Inflammatory macrophage treated with lipopolysaccharide for 1 hour (primary cell): ENCODE measurements at regions not wholly inside any gene's neighbourhood (a gene's known extent, or its start where the extent isn't known, plus 50 kb on each side); places are given as distances from the start of the nearest gene placed in this dataset.
"Not testable (repeated sequence)": the region's sequence is repeated elsewhere in the genome, so short reads cannot be mapped to it uniquely, and the experiment has no call there.

Experiments used
- DNase-seq, 2 donors: peaks; one replicate each; pipeline ENCODE4 v3.0.0-alpha.2; 2020 to 2022

DNA sequence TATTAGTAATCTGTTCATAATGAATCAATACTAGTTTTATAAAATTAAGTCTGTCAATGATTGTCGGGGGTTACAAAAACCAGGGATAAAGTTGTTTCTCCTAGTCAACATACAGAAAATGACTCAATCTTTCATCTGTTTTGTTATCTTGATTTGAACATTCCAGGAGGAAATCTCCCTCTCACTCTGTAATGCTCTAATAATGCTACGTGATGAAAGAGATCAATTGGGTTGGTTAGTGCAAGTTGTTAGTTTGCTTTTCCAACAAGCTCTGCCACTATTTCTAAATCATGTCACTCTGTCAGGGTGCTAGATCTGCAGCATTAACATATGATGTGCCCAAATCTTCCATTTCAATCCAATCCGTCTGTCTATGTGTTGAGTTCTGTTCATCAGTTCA is 379.5 kb upstream of the GJE1 start:
- DNase-seq = no peak

DNA sequence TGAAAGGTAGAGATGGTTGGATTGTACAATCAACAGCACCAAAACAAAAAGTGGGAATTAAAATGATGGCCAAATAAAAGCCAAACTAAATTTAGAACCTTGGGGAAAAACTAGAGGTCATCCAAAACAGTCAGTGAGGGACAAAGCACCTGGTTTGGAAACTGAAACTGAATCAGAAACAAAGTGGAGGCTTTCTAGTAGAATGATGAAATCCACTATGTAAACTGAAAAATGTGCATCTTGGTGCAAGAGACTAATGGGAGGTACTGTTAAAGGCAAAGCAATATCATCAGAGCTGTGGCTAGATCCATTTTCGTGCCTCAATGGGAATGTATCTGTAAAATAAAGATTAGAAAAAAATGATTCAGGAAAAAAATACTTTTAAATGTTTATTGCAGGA is 380.0 kb upstream of the GJE1 start:
- DNase-seq = no peak

DNA sequence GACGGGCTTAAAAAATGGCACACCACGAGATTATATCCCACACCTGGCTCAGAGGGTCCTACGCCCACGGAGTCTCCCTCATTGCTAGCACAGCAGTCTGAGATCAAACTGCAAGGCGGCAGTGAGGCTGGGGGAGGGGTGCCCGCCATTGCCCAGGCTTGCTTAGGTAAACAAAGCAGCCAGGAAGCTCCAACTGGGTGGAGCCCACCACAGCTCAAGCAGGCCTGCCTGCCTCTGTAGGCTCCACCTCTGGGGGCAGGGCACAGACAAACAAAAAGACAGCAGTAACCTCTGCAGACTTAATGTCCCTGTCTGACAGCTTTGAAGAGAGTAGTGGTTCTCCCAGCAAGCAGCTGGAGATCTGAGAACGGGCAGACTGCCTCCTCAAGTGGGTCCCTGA is 386.4 kb upstream of the GJE1 start:
- not testable (repeated sequence) for DNase-seq

DNA sequence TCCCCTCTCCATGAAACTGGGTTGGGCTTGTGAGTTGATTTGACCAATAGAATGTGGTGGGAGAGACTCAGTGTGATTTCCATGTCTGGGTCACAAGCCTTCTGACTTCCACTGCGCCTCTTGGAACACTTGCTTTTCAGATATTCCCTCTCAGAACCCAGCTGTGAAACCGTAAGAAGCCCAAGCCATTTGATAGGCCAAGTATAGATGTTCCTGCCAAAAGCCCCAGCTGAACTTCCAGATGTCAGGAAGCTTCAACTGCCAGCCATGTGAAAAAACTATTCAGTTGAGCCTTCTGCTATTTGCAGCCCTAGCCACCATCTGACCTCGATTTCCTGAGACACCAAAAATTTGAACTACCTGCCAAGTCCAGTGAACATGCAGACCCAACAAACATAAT is 387.8 kb upstream of the GJE1 start:
- DNase-seq = no peak

DNA sequence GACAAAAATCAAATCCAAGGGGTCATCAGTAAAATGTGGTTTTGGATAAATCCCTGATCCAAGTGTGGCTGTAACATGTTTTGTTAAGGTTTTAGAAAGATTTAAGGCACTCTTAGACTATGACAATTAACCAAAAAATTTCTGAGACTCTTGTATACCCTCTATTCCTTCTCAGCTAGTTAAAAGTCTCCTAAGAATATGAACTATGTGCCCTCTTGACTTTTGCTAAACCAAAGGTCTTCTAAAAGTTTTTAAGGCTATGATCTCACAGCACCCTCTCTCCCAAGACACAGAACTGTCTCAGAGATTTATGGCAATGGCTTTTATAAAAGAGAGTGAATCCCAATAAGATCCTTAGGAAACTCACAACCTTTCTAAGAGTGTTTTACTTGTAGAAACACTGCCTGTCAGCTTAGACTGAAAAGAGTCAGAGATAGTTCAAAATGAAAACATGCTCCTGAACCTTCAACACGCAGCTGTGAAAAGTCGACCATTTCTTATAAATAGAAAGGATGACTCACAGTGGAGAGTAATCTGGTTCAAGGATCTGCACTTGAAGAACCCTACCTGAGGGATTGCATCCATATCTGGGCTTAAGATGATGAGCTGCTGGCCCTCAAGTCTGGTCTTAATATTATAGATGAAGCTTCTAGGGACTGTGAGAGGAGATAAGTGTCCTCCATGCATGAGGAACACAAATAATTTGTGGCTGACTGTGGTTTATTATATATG is 388.4 kb upstream of the GJE1 start:
- DNase-seq = no peak

DNA sequence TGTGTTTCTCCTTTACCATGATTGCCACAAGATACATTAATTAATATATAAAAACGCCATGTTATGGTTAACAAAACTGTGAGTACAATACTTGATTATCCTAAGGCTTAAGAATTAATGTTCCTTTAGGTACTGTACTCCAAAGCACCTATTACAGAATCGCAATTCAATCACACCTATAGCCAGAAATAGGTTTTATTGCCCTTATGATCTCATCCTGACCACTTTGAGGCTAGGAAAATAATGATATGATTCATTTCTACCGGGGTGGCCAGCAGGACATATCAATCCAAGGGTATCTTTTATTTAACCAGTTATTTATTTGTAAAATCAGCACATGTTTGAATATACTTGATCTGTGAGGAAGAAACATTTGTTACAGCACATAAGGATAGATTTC is 396.6 kb upstream of the GJE1 start:
- DNase-seq = no peak

DNA sequence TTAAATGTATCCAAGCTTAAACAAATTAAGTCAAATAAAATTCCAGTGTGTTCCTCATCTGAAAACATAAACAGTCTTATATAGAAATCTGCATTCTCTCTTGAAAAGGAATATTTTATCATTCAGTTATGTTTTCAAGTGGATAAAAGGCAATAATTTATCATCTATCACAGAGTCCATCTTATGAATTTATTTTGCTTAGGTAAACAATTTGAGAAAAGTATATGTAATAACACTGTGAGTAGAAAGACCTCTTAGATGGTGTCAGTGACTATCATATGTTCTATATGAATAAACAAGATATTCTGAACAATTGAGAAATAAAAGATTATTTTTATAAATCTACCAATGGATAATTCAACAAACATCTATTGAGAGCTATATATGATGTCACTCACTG is 397.6 kb upstream of the GJE1 start:
- no peak for DNase-seq

DNA sequence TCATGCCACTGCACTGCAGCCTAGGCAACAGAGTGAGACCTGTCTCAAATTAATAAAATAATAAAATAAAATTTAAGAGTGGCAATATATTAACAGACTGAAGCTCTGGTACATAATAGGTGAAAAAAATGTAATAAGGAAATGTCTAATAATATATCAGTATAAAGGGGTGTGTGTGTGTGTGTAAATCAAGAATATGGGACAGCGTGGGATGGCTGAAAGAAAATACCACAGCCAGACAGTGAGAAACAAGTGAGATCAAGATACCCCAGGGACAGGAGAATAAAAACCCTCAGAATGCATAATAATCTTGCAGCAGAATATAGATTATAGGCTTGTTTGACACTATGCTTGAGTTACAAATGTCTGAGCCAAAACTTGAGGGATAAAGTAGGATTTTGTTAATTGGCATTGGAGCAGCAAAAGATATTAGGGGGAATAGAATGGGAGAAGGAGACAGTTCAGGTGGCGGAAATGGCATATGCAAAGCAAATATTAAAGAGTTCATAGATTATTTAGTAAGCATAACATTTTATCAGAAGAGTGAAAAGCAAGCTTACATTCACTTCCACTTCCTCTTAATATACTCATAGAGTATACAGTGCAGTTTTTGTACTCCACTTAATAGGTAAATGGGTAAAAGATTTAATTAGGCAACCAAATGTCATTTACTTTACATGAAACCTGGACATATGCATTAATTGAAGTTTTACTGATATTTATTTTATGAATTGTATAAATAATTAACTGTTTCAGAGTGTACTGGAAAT is 398.5 kb upstream of the GJE1 start:
- no peak for DNase-seq

DNA sequence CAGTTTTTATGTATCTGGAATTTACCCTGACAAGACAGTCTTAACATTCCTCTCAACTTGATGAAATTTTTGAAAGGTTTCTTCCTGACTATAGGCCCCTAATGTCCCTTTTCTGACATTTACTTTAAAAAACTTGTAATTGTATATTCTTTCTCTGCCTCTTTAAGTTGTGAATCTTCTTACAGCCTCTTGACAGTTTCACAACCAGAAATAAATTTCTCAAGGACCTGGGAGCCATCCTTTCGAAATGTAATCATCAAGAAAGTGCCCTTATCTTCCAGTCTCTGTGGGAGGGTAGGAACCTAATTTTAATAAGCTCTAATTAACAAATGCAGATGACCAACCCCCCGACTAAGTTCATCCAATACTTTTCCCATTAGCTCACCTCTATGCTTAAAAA is 403.6 kb upstream of the GJE1 start:
- no peak for DNase-seq

DNA sequence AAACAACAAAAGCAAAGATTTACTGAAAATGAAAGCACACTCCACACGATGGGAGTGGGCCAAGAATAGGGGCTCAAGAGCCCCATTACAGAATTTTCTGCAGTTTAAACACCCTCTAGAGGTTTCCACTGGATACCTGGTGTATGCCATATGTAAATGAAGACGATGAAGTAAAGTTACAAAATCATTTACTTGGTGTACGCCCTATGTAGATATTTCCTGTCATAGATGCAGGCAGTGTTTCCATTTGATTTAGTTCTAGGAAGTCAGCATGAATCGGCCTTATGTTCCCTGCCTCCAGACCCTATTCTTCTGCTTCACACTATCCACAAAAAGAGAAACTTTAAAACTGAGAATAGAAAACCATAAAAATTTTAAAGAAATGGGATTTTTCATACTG is 404.4 kb upstream of the GJE1 start:
- DNase-seq = no peak

DNA sequence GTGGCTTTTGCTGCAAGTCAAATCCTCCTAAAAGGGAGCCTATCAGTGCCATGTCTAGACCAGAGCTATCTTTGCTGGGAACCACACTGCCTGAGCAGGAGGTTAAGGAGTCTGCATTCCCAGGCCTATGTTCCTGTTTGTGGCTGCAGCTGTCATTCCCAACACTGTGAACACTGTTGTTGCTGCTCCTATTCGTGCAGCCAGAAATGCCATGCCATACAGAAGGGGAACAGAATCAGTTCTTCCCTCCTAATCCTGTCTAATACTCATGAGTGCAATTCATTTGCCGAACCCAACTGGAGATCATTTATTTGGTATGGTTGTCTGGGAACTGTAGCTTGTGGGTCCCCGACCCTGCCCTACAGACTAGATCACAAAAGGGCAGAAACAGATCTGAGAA is 406.5 kb upstream of the GJE1 start:
- no peak for DNase-seq

DNA sequence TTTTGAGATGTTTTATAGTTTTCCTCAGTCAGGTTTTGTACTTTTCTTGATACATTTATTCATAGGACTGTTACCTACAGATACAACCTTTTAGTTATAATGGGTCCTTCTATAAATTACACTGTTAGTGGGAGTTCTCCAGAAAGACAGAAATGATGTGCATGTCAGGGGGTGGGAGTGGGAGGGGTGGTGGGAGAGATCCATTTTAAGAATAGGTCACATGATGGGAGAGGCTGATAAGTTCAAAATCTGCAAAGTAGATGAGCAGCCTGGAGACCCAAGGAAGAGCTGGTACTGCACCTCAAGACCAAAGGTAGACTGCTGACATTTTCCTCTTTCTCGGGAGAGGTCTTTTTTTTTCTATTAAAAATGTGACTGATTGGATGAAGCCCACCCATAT is 408.0 kb upstream of the GJE1 start:
- no peak for DNase-seq

DNA sequence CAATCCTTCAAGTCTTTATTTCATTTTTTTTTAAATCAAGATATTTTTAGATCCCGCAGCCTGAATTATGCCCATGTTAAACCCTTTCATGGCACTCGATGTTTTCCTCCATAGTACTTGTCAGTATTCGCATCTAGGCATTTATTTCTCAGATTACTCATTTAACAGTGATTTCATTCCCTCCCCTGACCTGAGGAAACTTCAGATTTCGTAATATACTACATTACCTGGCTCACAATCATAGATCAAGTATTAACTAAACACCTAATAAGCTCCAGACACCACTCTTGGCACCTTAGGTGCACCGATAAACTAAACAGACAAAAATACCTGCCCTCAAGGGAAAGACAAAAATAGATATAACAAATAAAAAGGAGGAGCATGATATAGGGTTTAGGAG is 413.2 kb upstream of the GJE1 start:
- DNase-seq = no peak

DNA sequence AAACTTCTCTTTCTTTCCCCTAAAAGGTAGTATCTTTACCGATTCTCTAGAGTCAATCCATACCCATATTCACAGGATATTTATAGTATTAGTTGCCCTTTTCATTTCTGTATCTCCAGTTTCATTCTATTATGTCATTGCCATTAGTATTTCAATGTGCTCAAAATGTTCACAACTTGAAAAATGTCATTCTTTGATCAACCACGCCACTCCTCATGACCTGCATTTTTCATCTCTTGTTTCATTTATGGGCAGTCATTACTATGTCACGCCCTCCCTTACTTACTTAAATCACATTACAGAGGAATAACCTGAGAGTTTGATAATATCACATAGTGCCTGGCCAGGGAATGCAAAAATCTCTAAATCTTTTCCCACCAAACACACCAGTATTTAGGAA is 427.3 kb upstream of the GJE1 start:
- no peak for DNase-seq

DNA sequence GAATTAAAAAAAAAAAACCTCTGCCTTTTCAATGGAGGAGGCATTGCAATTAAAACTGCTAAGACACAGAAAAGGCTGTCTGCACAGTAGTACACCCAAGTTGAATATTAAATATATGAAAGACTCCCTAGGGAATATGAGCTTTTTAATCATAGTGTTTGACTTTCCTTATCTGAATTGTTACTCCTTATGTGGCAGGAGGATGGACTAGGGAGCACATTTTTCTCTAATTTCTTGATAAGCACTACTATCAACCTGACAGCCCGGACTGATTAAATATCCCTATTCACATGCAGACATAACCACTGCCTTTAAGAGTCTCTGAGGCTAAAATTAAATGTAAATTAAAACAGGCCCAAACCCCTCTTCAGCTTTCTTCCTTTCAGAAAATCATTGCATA is 428.6 kb upstream of the GJE1 start:
- DNase-seq = no peak

DNA sequence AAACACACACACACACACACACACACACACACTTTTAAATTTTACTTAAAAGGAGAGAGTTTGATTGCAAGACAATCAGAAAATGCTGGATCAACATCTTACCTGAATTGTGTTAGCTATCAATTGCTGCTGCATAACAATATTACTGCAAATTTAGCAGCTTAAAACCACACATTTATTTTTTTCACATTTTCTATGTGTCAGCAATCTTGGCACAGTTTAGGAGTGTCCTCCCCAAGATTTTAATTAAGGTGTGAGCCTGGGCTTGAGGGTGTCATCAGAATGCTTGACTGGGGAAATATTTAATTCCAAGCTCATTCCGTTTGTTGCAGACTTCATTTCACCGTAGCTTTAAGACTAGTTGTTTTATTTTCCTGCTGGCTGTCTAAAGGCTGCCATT is 431.0 kb upstream of the GJE1 start:
- DNase-seq = no peak

DNA sequence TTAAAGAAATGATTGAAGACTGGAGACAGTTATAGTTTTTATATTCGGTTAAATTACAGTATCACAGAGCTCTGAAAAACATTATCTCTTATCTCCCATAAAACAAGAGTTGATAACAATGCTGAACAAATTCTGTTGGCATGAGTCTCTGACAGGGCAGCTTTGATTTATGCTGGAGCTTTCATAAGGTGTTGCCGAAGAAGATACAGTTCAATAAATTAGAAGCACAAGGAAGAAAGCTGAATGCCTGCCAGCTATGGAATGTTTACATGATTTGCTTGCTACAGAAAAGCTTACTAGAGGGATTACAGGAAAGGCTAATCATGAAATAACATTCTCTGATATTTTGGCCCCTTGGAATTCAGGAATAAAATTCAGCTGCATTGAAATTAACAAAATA is 431.9 kb upstream of the GJE1 start:
- no peak for DNase-seq

DNA sequence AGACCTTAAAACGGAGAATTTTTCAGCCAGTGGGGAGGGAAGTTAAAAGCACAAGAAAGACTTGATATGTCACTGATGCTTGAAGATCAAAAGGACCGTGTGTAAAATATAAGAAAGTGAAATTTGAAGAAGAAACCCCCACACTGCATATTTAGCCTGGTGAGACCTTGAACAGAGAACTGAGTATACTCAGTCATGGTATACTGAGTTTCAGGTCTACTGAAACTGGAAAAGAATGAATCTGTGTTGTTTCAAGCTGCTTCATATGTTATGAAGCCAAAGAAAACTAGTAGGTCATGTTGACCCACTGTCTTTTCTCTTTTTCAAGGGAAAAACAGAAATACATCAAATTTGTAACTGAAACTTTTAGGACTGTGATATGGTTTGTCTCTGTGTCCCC is 443.8 kb upstream of the GJE1 start:
- DNase-seq = no peak

DNA sequence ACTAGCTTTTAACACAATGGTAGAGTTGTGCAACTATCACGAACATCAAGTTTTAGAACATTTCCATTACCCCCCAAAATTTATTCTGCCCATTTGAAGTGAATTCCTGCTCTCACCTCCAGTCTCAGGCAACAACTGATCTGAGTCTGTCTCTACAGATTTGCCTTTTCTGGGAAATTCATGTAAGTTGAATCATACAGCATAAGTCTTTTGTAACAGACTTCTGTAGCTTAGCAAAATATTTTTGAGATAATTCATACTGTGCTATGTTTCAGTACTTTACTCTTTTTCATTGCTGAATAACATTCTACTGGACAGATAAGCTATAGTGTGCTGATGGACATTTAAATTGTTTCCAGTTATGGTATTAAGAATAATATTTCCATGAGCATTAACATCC is 447.3 kb upstream of the GJE1 start:
- no peak for DNase-seq

DNA sequence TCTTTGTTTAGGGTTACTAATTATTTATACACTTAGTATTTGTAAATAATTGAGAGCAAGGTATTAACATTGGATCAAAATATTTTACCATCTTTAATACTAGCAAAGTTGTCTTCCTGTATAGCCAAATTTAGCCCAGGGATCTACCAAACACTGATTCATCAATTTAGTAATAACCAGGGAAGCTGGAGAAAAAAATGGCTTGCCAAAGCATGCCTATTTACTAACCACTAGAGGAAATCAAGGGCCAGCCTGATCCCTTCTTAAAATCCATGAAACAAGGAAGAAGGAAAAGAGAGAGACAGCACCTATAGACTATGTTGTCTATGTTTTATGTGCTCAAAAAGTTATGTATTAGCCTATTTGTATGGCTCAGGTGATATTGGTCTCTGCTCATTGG is 450.3 kb upstream of the GJE1 start:
- no peak for DNase-seq

DNA sequence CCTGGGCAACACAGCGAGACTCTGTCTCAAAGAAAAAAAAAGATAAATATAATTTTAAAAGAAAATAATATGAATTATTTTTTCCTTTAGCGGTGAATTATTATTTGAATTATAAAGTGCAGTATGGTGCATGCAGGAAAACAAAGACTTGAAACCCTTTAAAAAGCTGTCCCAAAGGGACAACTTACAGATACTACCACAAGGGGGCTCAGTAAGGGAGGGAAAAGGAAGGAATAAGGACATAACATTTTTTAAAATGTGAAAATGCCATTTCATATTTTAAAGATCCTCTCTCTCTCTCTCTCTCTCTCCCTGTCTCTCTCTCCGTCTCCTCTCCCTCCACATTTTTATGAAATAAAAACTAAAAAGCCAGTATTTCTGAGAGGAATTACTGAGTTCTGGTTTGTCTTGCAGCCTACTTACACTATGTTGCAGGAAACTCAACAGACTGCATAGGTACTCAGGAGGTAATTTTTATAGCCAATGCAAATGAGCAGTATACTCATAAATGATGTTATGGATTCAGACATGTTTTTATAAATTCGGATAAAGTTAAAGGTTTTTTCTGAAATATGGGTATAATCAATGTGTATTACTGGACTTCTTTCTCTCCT is 455.0 kb upstream of the GJE1 start:
- DNase-seq = peak; percentile 2 to 12

DNA sequence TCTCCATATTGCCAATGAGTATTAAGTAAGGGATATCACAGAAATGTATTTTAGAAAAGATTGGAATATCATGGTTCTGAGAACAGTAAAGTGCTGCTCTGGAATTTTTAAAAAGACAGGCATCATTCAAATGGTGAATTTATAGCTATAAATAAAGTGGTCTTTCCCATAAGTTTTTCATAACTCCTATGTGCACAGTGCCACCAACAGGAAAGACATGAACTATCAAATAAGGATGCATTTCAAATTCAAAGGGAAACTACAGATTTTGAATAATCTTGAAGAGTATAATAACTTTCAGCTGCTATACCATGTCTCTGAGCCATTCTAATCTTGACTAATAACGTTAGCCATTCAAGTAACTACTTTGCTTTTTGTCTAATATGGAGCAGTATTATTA is 456.8 kb upstream of the GJE1 start:
- no peak for DNase-seq

DNA sequence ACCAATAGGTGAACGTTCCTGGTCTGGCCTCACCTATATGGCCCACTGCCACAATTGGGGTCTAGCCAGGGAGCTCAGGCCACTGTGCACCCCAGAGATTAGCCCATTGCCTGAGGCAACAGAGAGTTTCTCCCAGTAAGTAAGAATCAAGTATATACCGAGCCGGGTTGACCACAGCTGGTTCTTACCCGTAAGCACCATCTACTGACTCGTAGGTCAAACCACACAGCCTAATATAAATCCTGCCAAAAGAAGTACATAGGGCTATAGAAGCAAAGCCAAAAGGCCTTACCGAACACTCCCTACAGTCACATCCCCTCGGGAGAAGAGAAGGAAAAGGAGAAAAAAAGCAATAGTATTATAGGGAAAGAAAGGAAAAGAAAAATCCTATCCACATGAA is 463.6 kb upstream of the GJE1 start:
- no peak for DNase-seq

DNA sequence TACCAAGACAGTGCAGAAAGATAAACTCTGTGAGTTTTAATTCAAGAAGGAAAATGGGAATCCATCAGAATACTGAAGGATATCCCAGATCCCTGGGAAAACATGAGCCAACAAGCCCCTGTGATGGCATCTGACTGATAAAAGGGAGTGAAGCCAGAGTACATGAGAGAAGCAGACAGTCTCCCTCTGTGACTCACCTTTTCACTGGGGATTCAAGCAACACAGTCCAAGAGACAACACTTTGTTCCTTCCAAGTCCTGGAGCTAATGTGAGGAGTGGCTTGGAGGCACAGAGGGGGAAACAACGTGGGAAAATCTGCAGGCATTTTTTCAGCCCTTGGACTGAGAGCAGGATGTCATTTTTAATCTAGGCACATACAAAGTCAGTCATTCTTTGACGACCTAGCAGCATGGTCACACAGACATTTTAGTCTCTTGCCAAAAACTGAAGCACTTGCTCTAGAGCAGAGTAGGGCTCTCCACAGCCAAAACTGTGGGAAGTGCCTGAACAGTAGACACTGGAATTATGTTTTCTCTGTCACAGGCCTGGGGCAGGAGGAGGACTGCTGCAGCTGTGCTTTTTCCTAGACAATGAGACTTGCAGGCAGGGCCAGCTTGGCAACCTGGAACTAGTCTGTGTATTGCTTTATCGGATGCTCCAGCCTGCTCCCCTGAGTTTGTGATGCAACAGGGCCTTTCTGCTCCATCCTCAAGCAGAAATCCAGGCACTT is 465.0 kb upstream of the GJE1 start:
- no peak for DNase-seq
